Kidney capillary endothelial cell (primary cell): ENCODE measurements at regions not wholly inside any gene's neighbourhood (a gene's known extent, or its start where the extent isn't known, plus 50 kb on each side); places are given as distances from the start of the nearest gene placed in this dataset.
"Not testable (repeated sequence)": the region's sequence is repeated elsewhere in the genome, so short reads cannot be mapped to it uniquely, and the experiment has no call there.

Experiments
- DNase-seq: peaks from one replicate; pipeline ENCODE4 v3.0.0-alpha.2; 2018; ENCODE audit warnings: low spot score

DNA sequence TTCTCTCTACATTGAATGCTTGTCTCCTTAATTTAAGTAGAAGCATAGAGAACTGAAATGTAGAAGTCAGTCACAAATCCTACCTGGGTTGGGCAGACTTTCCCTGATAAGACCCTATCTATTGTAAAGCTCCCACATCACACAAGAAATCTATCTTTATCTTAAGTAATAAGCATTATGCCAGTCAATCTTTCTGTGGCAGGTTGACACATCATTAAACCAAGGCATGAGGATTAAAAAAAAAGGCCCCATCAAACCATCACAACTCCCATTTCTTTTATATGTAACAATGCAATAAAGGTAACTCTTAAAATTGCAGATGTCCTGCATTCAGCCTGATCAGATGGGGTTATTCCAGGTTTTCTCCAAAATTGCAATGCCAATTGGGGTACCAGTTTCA lies 311.8 kb downstream of the TOX3 start:
- DNase-seq: no peak

GRCh38 chr16:52234626-52235025 lies 312.3 kb downstream of the TOX3 start:
- no peak for DNase-seq

DNA sequence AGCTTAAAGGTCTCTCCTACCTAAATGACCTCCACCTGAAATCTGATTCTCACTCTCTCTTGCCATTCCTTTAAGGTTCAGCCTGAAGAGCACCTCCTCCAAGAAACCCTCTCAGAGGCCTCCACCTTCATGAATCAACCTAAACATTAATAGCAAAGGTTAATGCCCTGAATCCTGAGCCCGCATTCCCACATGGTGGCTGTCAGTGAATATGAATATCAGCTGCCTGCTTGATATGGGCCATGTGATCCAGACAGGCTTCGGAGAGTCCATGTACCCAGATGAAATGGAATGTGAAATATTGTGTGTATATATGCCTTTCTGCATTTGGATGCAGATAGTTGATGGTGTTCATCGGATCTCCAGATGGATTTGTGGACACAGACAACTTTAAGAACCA lies 317.5 kb downstream of the TOX3 start:
- DNase-seq: no peak

GRCh38 chr16:52227851-52228250 lies 319.1 kb downstream of the TOX3 start:
- no peak for DNase-seq

DNA sequence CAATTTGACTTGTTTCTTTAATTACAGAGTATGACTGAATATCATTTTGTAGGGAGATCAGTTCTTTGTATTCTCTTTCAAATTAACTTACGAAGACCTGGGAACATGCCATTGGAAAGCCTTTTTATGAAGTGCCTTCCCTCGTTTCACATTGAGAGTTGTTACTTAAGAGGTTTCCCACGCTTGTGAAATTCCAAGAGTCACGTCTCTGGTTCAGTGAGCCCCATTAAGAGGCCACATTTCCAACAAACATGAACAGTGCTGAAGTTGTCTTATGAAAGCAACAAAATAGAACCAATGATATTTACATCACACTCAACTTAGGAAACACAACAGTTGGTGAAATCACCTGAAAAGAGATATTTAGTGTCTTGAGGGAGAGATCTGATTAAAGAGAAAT lies 334.1 kb downstream of the TOX3 start:
- no peak for DNase-seq

DNA sequence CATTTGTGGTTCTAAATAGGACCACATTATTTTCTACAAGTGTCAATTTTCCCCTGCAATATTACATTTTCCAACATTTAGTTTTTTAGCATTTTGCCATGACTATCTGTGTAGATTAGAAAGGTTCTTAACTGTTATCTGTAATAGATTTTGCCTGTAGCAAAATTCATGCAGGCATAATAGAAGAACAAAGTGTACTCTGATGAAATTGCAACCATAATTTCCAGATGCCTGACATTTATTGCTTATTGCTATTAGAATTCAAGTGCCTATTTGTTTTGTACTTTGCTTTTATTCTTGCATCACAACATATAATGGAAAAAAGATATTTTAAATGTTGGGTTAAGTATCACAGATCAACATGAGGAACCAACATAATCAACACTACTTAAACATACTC lies 337.7 kb downstream of the TOX3 start:
- no peak for DNase-seq

GRCh38 chr16:52203096-52203495 lies 343.8 kb downstream of the TOX3 start:
- DNase-seq: no peak

GRCh38 chr16:52193441-52193840 lies 353.5 kb downstream of the TOX3 start:
- no peak for DNase-seq

GRCh38 chr16:52191531-52192134 lies 355.3 kb downstream of the TOX3 start:
- peak; percentile 47 for DNase-seq

- no peak for DNase-seq
These were observed 362.6 kb downstream of the TOX3 start for GRCh38 chr16:52184336-52184735.

DNA sequence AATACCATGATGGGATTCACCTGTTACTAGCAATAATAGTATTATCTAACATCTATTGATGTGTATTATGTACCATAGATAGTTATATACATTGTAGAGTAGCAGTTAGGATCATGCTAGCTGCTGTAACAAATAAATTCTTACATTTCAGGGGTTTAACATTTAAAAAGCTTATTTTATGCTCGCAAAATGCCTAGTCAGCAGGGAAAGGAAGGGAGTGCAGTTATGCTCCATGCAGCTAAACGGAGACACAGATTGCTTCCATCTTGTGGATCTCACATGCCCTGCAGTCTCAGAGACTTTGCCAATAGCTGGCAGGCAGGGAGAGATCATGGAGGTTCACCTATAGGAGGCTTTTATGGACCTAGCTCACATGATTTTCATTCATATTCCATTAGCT lies 364.1 kb downstream of the TOX3 start:
- DNase-seq: no peak

- no peak for DNase-seq
These were observed 372.8 kb downstream of the TOX3 start for GRCh38 chr16:52174168-52174567.

- no peak for DNase-seq
These were observed 375.5 kb downstream of the TOX3 start for GRCh38 chr16:52171481-52171880.

DNA sequence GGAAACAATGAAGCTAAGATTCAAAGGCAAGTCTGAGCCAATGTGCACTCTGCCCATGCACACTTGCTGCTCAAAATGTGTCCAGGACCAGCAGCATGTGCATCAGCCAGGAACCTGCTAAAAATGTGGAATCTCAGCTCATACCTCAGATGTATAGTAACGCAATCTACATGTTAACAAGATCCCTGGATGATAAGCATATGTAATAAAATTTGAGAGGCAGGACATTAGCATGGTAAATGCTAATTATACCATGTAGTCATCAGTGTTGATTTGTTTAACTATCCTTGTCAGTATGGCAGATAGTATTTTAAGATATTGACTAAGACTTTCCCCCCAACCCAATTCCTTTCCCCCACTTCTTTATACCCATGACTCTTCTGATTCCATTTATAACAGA lies 379.6 kb downstream of the TOX3 start:
- DNase-seq: no peak

DNA sequence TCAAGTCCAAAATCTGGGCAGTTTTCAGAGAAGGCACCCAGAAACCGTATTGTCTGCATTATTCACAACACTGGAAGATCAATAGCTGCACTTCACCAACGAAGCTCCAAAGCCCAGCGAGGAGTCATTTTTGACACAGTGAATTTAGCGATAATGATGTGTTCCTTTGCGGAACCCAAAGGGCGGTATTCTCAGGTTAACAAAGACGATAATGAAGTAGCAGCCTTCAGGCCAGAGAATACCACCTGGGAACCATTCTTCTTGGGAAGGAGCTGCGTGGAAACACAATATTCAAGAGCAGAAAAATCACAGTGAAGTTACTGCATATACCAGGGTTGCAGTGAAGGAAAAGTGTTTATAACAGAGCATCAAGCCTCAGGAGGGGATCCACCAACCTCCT lies 381.0 kb downstream of the TOX3 start:
- no peak for DNase-seq

DNA sequence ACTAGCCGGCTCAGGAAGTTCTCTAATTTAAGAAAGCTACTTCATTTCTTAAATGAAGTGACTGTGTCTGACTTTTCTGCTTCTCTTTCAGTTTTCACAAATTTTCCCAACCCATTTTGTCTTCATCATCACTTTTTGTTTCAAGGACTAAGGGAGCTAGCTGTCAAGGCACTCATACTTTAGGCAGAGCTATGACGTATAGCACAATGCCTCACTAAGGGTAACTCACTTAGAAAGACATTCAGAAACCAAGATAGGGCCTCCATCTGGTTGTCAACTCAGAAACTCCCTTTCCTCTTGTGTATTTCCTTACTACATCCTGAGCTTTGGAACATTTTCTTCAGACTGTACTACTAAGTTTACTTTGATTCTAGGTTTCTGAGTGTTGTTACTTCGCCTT lies 397.9 kb downstream of the TOX3 start:
- DNase-seq: no peak

GRCh38 chr16:52141871-52142270 lies 405.1 kb downstream of the TOX3 start:
- DNase-seq: no peak

DNA sequence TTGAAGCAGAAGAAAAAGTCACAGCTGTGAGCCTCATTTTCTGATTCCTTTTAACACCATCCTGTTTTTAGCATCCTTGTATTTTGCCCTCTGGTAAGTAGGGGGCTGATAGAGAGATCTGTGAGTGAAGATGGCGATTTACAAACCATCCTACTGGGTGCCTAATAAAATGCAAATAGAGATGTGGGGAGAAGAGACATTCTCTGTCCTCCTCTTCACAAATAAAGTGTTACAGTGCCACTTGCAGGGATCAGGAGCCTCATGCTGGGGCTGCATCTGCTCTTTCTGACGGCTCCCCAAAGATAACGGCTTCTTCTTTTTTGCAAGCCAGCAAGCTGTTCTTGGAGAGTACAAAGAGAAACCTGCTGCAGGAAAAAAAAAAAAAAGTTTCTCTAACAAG lies 418.6 kb downstream of the TOX3 start:
- DNase-seq: no peak

DNA sequence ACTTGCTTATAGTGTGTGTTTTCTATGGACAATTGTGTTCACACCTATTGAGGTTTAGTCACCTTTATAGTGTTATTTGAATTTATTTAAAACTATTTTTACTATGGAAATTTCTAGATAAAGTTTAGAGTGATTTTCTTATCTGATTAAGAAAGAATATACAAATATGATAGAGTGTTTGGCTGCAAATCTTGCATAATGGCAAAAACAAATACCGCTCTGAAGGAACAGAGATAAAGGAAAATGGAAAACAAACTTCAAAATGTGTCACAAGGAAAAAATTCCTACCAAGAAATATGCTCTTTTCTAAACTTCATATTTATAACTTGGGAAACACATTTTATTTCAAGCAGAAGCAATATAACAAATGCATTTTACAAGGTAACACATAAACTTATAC lies 423.1 kb downstream of the TOX3 start:
- DNase-seq: no peak

DNA sequence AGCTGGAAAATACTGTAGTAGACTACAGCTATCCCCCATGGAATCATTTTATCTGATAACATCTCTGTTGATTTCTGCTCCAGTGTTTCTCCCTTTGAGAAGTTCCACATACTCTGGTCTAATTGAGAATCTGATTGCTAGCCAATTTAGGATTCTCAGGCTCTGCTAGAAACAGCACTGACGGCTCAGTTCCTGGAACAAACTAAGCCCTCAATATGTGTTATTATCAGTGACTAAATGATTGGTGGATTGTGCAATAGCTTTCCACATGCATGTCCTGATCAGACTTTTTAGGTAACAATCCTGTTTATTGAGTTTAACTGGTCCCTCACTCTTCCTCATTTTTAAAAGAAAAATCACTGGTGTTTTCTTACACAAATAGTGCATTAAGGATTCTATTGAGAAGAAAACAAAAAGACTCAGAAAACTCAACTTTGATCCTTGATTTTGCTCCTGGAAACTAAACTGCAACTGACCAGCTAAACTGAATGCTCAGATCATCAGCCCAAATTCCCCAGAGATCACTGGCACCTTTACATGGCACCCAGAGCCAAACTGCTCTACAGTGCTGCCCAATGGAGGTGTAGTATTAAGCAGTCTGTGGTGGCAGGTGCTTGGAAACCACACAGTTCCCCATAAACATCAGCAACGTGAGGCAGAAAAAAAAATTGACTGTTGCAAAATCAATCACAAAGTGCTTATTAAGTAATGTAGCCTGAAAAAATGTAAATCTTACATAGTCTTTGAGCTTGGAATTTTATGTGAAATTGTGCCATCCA lies 423.7 kb downstream of the TOX3 start:
- no peak for DNase-seq

- DNase-seq: no peak
These were observed 429.8 kb downstream of the TOX3 start for GRCh38 chr16:52117171-52117570.

GRCh38 chr16:52114379-52114778 lies 432.6 kb downstream of the TOX3 start:
- no peak for DNase-seq

- DNase-seq: no peak
These were observed 433.3 kb downstream of the TOX3 start for GRCh38 chr16:52113533-52114183.

GRCh38 chr16:52104993-52105392 lies 441.9 kb downstream of the TOX3 start:
- not testable (repeated sequence) for DNase-seq
